ENCODE measurements at regions not wholly inside any gene's neighbourhood (a gene's known extent, or its start where the extent isn't known, plus 50 kb on each side); places are given as distances from the start of the nearest gene placed in this dataset.

- Histone ChIP-seq H3K9me2 (replicated peaks; ENCODE audit: control insufficient read depth, low read length) (no peaks in the 10 kb centered on the region), H3F3A (ENCODE audit: control insufficient read depth, insufficient read depth) (no peaks in the 10 kb centered on the region), H3K27me3 (ENCODE audit: control insufficient read depth, low read length) (no peaks in the 10 kb centered on the region), H4K20me1 (ENCODE audit: control insufficient read depth, insufficient read depth, low read depth, low read length) (no peaks in the 10 kb centered on the region), H3K9me3 (ENCODE audit: control insufficient read depth, insufficient read depth, low read length) (no peaks in the 10 kb centered on the region), H3K79me2 (ENCODE audit: control insufficient read depth, low read length) (no peaks in the 10 kb centered on the region), H3K27ac (ENCODE audit: low read depth, low read length) (no peak overlapping the region), H3K4me3 (ENCODE audit: low read length) (no peak overlapping the region), H3K36me3 (ENCODE audit: control insufficient read depth, low read length) (no peaks in the 10 kb centered on the region), H3K4me1 (ENCODE audit: control insufficient read depth, low read length) (no peaks in the 10 kb centered on the region), H3K4me2 (ENCODE audit: low read length) (no peak overlapping the region)
- TF ChIP-seq EZH2phosphoT487 (IDR thresholded peaks at IDR 0.05; ENCODE audit: borderline replicate concordance, low read length) (no peak), CTCF (IDR thresholded peaks at IDR 0.05; ENCODE audit: low read depth, low read length, poor library complexity, severe bottlenecking) (no peak)
Observed at GRCh38 chr13:79904581-79904980, 423.6 kb downstream of the NDFIP2 start.

- Histone ChIP-seq H3F3A (ENCODE audit: control insufficient read depth, insufficient read depth) (no peaks in the 10 kb centered on the region), H3K27ac (ENCODE audit: low read depth, low read length) (no peak overlapping the region), H3K4me3 (ENCODE audit: low read length) (no peak overlapping the region), H3K4me2 (ENCODE audit: low read length) (no peak overlapping the region), H3K9me3 (ENCODE audit: control insufficient read depth, insufficient read depth, low read length) (no peaks in the 10 kb centered on the region), H3K36me3 (ENCODE audit: control insufficient read depth, low read length) (no peaks in the 10 kb centered on the region), H4K20me1 (ENCODE audit: control insufficient read depth, insufficient read depth, low read depth, low read length) (no peaks in the 10 kb centered on the region), H3K4me1 (ENCODE audit: control insufficient read depth, low read length) (no peaks in the 10 kb centered on the region), H3K9me2 (replicated peaks; ENCODE audit: control insufficient read depth, low read length) (no peaks in the 10 kb centered on the region), H3K79me2 (ENCODE audit: control insufficient read depth, low read length) (no peaks in the 10 kb centered on the region), H3K27me3 (ENCODE audit: control insufficient read depth, low read length) (no peaks in the 10 kb centered on the region)
- TF ChIP-seq CTCF (IDR thresholded peaks at IDR 0.05; ENCODE audit: low read depth, low read length, poor library complexity, severe bottlenecking): no peak
Observed at GRCh38 chr13:79901336-79901735, 420.4 kb downstream of the NDFIP2 start.

GRCh38 chr13:79900356-79900755 lies 419.4 kb downstream of the NDFIP2 start:
- Histone ChIP-seq H3K9me3 (ENCODE audit: control insufficient read depth, insufficient read depth, low read length) (no peaks in the 10 kb centered on the region), H4K20me1 (ENCODE audit: control insufficient read depth, insufficient read depth, low read depth, low read length) (no peaks in the 10 kb centered on the region), H3K36me3 (ENCODE audit: control insufficient read depth, low read length) (no peaks in the 10 kb centered on the region), H3K27ac (ENCODE audit: low read depth, low read length) (no peak overlapping the region), H3K27me3 (ENCODE audit: control insufficient read depth, low read length) (no peaks in the 10 kb centered on the region), H3F3A (ENCODE audit: control insufficient read depth, insufficient read depth) (no peaks in the 10 kb centered on the region), H3K4me2 (ENCODE audit: low read length) (no peak overlapping the region), H3K4me1 (ENCODE audit: control insufficient read depth, low read length) (no peaks in the 10 kb centered on the region), H3K9me2 (replicated peaks; ENCODE audit: control insufficient read depth, low read length) (no peaks in the 10 kb centered on the region), H3K4me3 (ENCODE audit: low read length) (no peak overlapping the region), H3K79me2 (ENCODE audit: control insufficient read depth, low read length) (no peaks in the 10 kb centered on the region)
- TF ChIP-seq CTCF (IDR thresholded peaks at IDR 0.05; ENCODE audit: low read depth, low read length, poor library complexity, severe bottlenecking) (no peak), EZH2phosphoT487 (IDR thresholded peaks at IDR 0.05; ENCODE audit: borderline replicate concordance, low read length) (no peak)

GRCh38 chr13:79898996-79899395 lies 418.0 kb downstream of the NDFIP2 start:
- Histone ChIP-seq H3F3A (ENCODE audit: control insufficient read depth, insufficient read depth) (no peaks in the 10 kb centered on the region), H3K27me3 (ENCODE audit: control insufficient read depth, low read length) (no peaks in the 10 kb centered on the region), H3K27ac (ENCODE audit: low read depth, low read length) (no peak overlapping the region), H3K9me2 (replicated peaks; ENCODE audit: control insufficient read depth, low read length) (no peaks in the 10 kb centered on the region), H3K4me1 (ENCODE audit: control insufficient read depth, low read length) (no peaks in the 10 kb centered on the region), H3K36me3 (ENCODE audit: control insufficient read depth, low read length) (no peaks in the 10 kb centered on the region), H3K4me2 (ENCODE audit: low read length) (no peak overlapping the region), H3K9me3 (ENCODE audit: control insufficient read depth, insufficient read depth, low read length) (no peaks in the 10 kb centered on the region), H3K79me2 (ENCODE audit: control insufficient read depth, low read length) (no peaks in the 10 kb centered on the region), H4K20me1 (ENCODE audit: control insufficient read depth, insufficient read depth, low read depth, low read length) (no peaks in the 10 kb centered on the region), H3K4me3 (ENCODE audit: low read length) (no peak overlapping the region)
- TF ChIP-seq CTCF (IDR thresholded peaks at IDR 0.05; ENCODE audit: low read depth, low read length, poor library complexity, severe bottlenecking): no peak
- TF ChIP-seq EZH2phosphoT487 (IDR thresholded peaks at IDR 0.05; ENCODE audit: borderline replicate concordance, low read length): no peak

All from DOHH2 (cell line).